Hepatocyte (in vitro differentiated cells): ENCODE measurements at regions not wholly inside any gene's neighbourhood (a gene's known extent, or its start where the extent isn't known, plus 50 kb on each side); places are given as distances from the start of the nearest gene placed in this dataset.
A peak's percentile ranks its signal among the peaks of the same experiment; 100 is the strongest.

Experiments
- DNase-seq: peaks from one replicate; pipeline ENCODE4 v3.0.0-alpha.2; 2016; ENCODE audit warnings: low spot score
- H2AFZ ChIP-seq: fragments of 200-600 bp; sonication (generic); 2 replicates; pipeline ENCODE4 v1.6.0; 2016; ENCODE audit warnings: antibody characterized with exemption, mild to moderate bottlenecking
- H3K27ac ChIP-seq: fragments of 200-600 bp; sonication (generic); 2 replicates; pipeline ENCODE4 v1.5.1; 2016; ENCODE audit warnings: mild to moderate bottlenecking
- H3K27me3 ChIP-seq: fragments of 200-600 bp; sonication (generic); 2 replicates; pipeline ENCODE4 v1.6.1; 2016
- H3K36me3 ChIP-seq: fragments of 200-600 bp; sonication (generic); replicated peaks from 2 replicates; pipeline ENCODE4 v1.5.1; 2016; ENCODE audit warnings: low read depth; ENCODE audit not compliant: insufficient read depth
- H3K4me1 ChIP-seq: fragments of 200-600 bp; sonication (generic); 2 replicates; pipeline ENCODE4 v1.5.1; 2016; ENCODE audit warnings: mild to moderate bottlenecking, moderate library complexity; ENCODE audit not compliant: insufficient read depth
- H3K4me2 ChIP-seq: fragments of 200-600 bp; sonication (generic); 2 replicates; pipeline ENCODE4 v1.6.0; 2016
- H3K4me3 ChIP-seq: fragments of 200-600 bp; sonication (generic); 2 replicates; pipeline ENCODE4 v1.5.1; 2016; ENCODE audit warnings: mild to moderate bottlenecking
- H3K79me2 ChIP-seq: fragments of 200-600 bp; sonication (generic); 2 replicates; pipeline ENCODE4 v1.6.0; 2017; ENCODE audit warnings: mild to moderate bottlenecking
- H3K9me2 ChIP-seq: fragments of 200-600 bp; sonication (generic); replicated peaks from 2 replicates; pipeline ENCODE4 v1.6.0; 2017; ENCODE audit warnings: mild to moderate bottlenecking; ENCODE audit not compliant: insufficient read depth
- H3K9me3 ChIP-seq: fragments of 200-600 bp; sonication (generic); 2 replicates; pipeline ENCODE4 v1.5.1; 2016; ENCODE audit warnings: low read depth, mild to moderate bottlenecking
- H4K20me1 ChIP-seq: fragments of 200-600 bp; sonication (generic); 2 replicates; pipeline ENCODE4 v1.6.0; 2016; ENCODE audit warnings: mild to moderate bottlenecking; ENCODE audit not compliant: insufficient read depth, poor library complexity, severe bottlenecking
- CTCF ChIP-seq: fragments of 200-600 bp; sonication (generic); IDR thresholded peaks from 2 replicates; pipeline ENCODE4 v1.5.1; 2016; ENCODE audit warnings: antibody characterized with exemption, mild to moderate bottlenecking; ENCODE audit not compliant: poor library complexity
- EZH2 ChIP-seq: fragments of 200-600 bp; sonication (generic); IDR thresholded peaks from 2 replicates; pipeline ENCODE4 v1.6.1; 2016; ENCODE audit warnings: antibody characterized with exemption, mild to moderate bottlenecking, borderline replicate concordance
- EZH2phosphoT487 ChIP-seq: fragments of 200-600 bp; sonication (generic); IDR thresholded peaks from one replicate; pipeline ENCODE4 v1.6.1; 2018; ENCODE audit warnings: antibody characterized with exemption, mild to moderate bottlenecking, low read depth, moderate library complexity; ENCODE audit not compliant: unreplicated experiment, severe bottlenecking
- WGBS: methylation state at CpG from one replicate; pipeline ENCODE4 v1.1.6; 2016; ENCODE audit warnings: low lambda C conversion rate; ENCODE audit errors: missing lambda C conversion rate; 5-methylcytosine and 5-hydroxymethylcytosine counted together

DNA sequence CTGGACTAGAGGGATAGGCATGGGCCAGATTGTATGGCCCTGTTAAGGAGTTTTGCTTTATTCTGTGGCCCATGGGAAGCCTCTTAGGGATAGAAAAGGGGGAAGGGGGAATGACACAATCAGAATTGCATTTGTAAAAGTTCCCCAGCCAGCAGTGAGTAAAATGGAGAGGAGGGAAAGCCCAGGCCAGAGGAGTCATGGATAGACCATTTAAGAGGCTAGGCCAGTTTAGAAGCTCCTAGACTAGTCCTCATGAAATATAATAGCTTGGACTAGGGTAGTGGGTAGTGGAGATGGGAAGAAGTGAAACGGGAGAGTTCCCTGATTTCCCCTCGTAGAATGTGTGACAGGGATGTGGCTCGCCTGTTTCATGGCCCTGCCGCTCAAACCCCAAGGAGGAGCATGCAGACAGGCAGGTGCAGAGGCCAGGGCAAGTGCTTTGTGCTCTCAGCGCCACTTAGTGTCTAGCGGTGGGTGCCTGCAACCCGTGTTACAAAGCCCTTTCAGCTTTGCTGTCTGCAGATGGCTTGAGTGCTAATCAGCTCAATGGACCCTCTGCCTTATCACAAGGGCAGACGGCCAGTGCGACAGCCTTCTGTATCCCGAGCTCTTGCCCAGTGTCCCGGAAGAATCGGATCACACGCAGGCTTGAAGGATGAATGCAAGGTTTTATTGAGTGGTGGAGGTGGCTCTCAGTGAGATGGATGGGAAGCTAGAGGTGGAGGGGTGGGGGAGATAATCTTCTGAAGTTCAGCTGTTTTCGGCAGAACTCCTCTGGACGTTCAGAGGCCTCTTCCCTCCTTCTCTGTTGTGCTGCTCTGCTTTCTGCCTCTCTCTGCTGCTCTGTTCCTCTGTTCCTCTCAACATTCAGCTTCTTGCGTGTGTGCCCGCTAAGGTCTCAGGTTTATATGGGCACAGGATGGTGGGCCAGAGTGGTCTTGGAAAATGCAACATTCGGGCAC is 141.1 kb downstream of the CEP57L1 start:
- Histone ChIP-seq H3K4me2 (no peak overlapping the region), H3K4me3 (no peak overlapping the region), H3K36me3 (no peaks in the 10 kb centered on the region), H3K4me1 (peaks cover 11% of the 10 kb centered on the region), H3K9me2 (no peaks in the 10 kb centered on the region), H3K79me2 (no peaks in the 10 kb centered on the region), H3K27me3 (no peaks in the 10 kb centered on the region), H2AFZ (no peak overlapping the region), H3K27ac (no peak overlapping the region), H3K9me3 (no peaks in the 10 kb centered on the region), H4K20me1 (no peaks in the 10 kb centered on the region)
- peak; percentile 55 for DNase-seq
- TF ChIP-seq EZH2, result no peak
- TF ChIP-seq CTCF, result peak; percentile 22
- 48% methylated on average over 18 of the region's 18 CpGs for WGBS

GRCh38 chr6:109235481-109236038 is 140.3 kb downstream of the CEP57L1 start:
- DNase-seq, result no peak
- Histone ChIP-seq H3K27me3 (no peaks in the 10 kb centered on the region), H3K36me3 (no peaks in the 10 kb centered on the region), H3K9me3 (no peaks in the 10 kb centered on the region), H3K9me2 (no peaks in the 10 kb centered on the region), H3K27ac (no peak overlapping the region), H3K4me3 (no peak overlapping the region), H3K4me2 (no peak overlapping the region), H2AFZ (no peak overlapping the region), H3K4me1 (peaks cover 11% of the 10 kb centered on the region), H4K20me1 (no peaks in the 10 kb centered on the region), H3K79me2 (no peaks in the 10 kb centered on the region)
- TF ChIP-seq CTCF (no peak), EZH2phosphoT487 (no peak), EZH2 (no peak)
- whole genome bisulfite sequencing, result 81% methylated on average over 3 of the region's 3 CpGs

DNA sequence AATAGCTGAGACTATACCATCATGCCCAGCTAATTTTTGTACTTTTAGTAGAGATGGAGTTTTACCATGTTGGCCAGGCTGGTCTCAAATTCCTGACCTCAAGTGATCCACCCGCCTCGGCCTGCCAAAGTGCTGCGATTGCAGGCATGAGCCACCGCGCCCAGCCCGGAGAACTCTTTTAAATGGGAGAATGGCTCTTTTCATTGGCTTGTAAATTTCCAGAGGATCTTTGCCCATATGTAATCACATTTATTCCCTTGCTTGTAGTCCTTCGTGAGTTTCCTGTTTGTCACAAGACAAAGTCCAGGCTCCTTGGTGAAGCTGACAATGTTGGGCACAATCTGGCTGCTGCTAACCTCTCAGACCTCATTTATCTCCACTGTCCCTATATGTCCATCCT is 135.1 kb downstream of the CEP57L1 start:
- Histone ChIP-seq H4K20me1 (no peaks in the 10 kb centered on the region), H3K4me3 (no peak overlapping the region), H3K9me3 (no peaks in the 10 kb centered on the region), H3K4me1 (peaks cover 8% of the 10 kb centered on the region), H3K4me2 (no peak overlapping the region), H3K36me3 (no peaks in the 10 kb centered on the region), H2AFZ (no peak overlapping the region), H3K79me2 (no peaks in the 10 kb centered on the region), H3K27ac (peak overlapping the region; percentile 86), H3K27me3 (no peaks in the 10 kb centered on the region), H3K9me2 (no peaks in the 10 kb centered on the region)
- TF ChIP-seq EZH2phosphoT487 (no peak), EZH2 (no peak), CTCF (no peak)
- WGBS, result 82% methylated on average over 7 of the region's 7 CpGs
- peak; percentile 20 for DNase-seq
